Endodermal cell (in vitro differentiated cells): ENCODE measurements at regions not wholly inside any gene's neighbourhood (a gene's known extent, or its start where the extent isn't known, plus 50 kb on each side); places are given as distances from the start of the nearest gene placed in this dataset.

Experiments
- DNase-seq: peaks from one replicate; pipeline ENCODE4 v3.0.0-alpha.2; 2017
- H3K27ac ChIP-seq: 2 replicates; pipeline ENCODE4 v1.5.1; 2013; ENCODE audit warnings: mild to moderate bottlenecking, low read depth, low read length, moderate library complexity
- H3K27me3 ChIP-seq: 2 replicates; pipeline ENCODE4 v1.6.1; 2013; ENCODE audit warnings: mild to moderate bottlenecking, low read length, moderate library complexity; ENCODE audit not compliant: insufficient read depth, control insufficient read depth, poor library complexity, severe bottlenecking
- H3K36me3 ChIP-seq: 2 replicates; pipeline ENCODE4 v1.7.0; 2013; ENCODE audit warnings: mild to moderate bottlenecking, low read length, moderate library complexity; ENCODE audit not compliant: control insufficient read depth, insufficient read depth
- H3K4me1 ChIP-seq: one replicate; pipeline ENCODE4 v1.7.0; 2013; ENCODE audit warnings: low read length; ENCODE audit not compliant: control insufficient read depth, insufficient read depth
- H3K4me3 ChIP-seq: 2 replicates; pipeline ENCODE4 v1.5.1; 2013; ENCODE audit warnings: mild to moderate bottlenecking, low read length, moderate library complexity
- H3K9ac ChIP-seq: 2 replicates; pipeline ENCODE4 v1.6.1; 2013; ENCODE audit warnings: mild to moderate bottlenecking, low read length, moderate library complexity; ENCODE audit not compliant: poor library complexity, severe bottlenecking; ENCODE audit errors: extremely low read depth
- H3K9me3 ChIP-seq: 2 replicates; pipeline ENCODE4 v1.6.1; 2013; ENCODE audit warnings: mild to moderate bottlenecking, low read length, moderate library complexity; ENCODE audit not compliant: control insufficient read depth
- H3K27ac Mint-ChIP-seq: 2 replicates; pipeline ENCODE4 v1.8.0; 2020; ENCODE audit warnings: mixed read lengths
- H3K27me3 Mint-ChIP-seq: 2 replicates; pipeline ENCODE4 v1.8.0; 2021; ENCODE audit warnings: mild to moderate bottlenecking, mixed read lengths; ENCODE audit not compliant: insufficient read depth
- H3K36me3 Mint-ChIP-seq: 2 replicates; pipeline ENCODE4 v1.8.0; 2020; ENCODE audit warnings: low read depth, mixed read lengths
- H3K4me1 Mint-ChIP-seq: 2 replicates; pipeline ENCODE4 v1.8.0; 2020; ENCODE audit warnings: mixed read lengths
- H3K4me3 Mint-ChIP-seq: 2 replicates; pipeline ENCODE4 v1.8.0; 2020; ENCODE audit warnings: mild to moderate bottlenecking, moderate library complexity, mixed read lengths
- H3K9me3 Mint-ChIP-seq: 2 replicates; pipeline ENCODE4 v1.8.0; 2020; ENCODE audit warnings: mild to moderate bottlenecking, mixed read lengths
- WGBS, 2 experiments: methylation state at CpG; one replicate each; pipeline versions ENCODE4 v1.1.5 to v1.1.7; 2013; ENCODE audit warnings: missing lambda C conversion rate in 2 of 2, mixed read lengths in 1 of 2; ENCODE audit not compliant: insufficient coverage in 1 of 2, insufficient read length in 1 of 2; 5-methylcytosine and 5-hydroxymethylcytosine counted together
- TF ChIP-seq, protein P1 (sequence below): fragments of 200-600 bp; sonication (generic); conservative IDR thresholded peaks from 2 replicates; pipeline ENCODE4 v1.5.0; 2021; ENCODE audit warnings: antibody characterized with exemption, mild to moderate bottlenecking

DNA sequence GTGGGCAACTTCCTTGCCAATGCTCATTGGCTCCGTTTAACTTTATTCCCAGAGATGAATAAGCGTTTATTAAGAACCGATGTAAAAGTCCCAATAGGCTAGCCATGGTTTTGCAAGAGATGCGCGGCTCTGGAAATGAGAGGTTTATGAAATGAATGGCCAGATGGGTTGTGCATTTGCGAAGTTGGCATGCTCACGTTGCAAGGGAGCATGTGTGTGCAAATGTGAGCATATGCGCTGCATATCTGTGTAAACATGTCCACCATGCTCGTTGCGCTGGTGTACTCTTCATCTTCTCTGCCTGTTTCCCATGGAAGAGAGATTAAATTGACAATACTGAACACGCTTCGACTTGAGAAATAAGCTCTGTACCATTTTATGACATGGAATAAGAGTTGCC lies 848.6 kb upstream of the RBFOX1 start:
- Histone ChIP-seq H3K36me3 (no peaks in the 10 kb centered on the region), H3K27me3 (peaks cover 67% of the 10 kb centered on the region), H3K4me1 (no peaks in the 10 kb centered on the region), H3K27ac (no peak overlapping the region), H3K9ac (no peak overlapping the region), H3K4me3 (peak overlapping the region; percentile 73), H3K9me3 (no peaks in the 10 kb centered on the region)
- Mint-ChIP-seq H3K9me3 (no peaks in the 10 kb centered on the region), H3K4me1 (peaks cover 4% of the 10 kb centered on the region), H3K36me3 (no peaks in the 10 kb centered on the region), H3K27me3 (peaks cover 52% of the 10 kb centered on the region), H3K4me3 (peak overlapping the region; percentile 52), H3K27ac (no peak overlapping the region)
- no peak for DNase-seq
- TF ChIP-seq, protein P1, sequence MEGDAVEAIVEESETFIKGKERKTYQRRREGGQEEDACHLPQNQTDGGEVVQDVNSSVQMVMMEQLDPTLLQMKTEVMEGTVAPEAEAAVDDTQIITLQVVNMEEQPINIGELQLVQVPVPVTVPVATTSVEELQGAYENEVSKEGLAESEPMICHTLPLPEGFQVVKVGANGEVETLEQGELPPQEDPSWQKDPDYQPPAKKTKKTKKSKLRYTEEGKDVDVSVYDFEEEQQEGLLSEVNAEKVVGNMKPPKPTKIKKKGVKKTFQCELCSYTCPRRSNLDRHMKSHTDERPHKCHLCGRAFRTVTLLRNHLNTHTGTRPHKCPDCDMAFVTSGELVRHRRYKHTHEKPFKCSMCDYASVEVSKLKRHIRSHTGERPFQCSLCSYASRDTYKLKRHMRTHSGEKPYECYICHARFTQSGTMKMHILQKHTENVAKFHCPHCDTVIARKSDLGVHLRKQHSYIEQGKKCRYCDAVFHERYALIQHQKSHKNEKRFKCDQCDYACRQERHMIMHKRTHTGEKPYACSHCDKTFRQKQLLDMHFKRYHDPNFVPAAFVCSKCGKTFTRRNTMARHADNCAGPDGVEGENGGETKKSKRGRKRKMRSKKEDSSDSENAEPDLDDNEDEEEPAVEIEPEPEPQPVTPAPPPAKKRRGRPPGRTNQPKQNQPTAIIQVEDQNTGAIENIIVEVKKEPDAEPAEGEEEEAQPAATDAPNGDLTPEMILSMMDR, result no peak
- WGBS, 2 experiments, result 76 to 84% methylated on average over 12 of the region's 12 CpGs

DNA sequence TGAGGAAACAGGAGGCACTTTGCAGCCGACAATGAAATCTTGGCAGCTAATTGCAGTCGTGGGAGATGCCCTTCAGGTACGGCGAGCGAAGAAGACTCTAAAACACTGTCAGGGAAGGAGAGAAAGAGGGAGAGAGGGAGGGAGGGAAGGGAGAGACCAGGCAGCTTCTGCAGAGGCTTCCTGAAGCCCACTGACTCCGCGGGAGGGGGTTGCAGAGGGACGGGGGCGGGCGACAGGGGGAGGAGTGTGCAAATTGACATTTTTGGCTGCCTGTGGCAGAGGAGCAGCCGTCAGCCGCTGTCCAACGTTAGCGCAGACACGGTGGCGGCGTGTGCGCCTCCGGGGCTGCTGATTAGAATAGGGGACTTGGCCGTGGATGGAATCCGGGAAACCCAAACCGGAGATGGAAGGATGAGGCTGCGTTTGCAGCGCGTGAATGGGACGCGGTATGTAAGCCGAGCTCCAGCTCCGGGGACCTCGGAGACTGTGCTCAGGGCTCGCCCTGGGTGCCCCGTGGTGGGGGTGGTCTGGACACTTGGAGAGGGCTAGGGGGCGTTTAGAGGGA lies 849.1 kb upstream of the RBFOX1 start:
- H3K4me1 ChIP-seq, result no peaks in the 10 kb centered on the region
- Mint-ChIP-seq H3K4me3 (peak overlapping the region; percentile 52), H3K9me3 (no peaks in the 10 kb centered on the region), H3K27ac (no peak overlapping the region), H3K27me3 (peaks cover 57% of the 10 kb centered on the region), H3K4me1 (peaks cover 4% of the 10 kb centered on the region), H3K36me3 (no peaks in the 10 kb centered on the region)
- H3K4me3 ChIP-seq, result peak overlapping the region; percentile 73
- H3K27ac ChIP-seq, result no peak overlapping the region
- H3K36me3 ChIP-seq, result no peaks in the 10 kb centered on the region
- peaks cover 72% of the 10 kb centered on the region for H3K27me3 ChIP-seq
- WGBS, 2 experiments, result 13 to 16% methylated on average over 3 to 33 of the region's 33 CpGs
- H3K9me3 ChIP-seq, result no peaks in the 10 kb centered on the region
- TF ChIP-seq, protein P1, result no peak
- H3K9ac ChIP-seq, result no peak overlapping the region
- peak; percentile 86 for DNase-seq

DNA sequence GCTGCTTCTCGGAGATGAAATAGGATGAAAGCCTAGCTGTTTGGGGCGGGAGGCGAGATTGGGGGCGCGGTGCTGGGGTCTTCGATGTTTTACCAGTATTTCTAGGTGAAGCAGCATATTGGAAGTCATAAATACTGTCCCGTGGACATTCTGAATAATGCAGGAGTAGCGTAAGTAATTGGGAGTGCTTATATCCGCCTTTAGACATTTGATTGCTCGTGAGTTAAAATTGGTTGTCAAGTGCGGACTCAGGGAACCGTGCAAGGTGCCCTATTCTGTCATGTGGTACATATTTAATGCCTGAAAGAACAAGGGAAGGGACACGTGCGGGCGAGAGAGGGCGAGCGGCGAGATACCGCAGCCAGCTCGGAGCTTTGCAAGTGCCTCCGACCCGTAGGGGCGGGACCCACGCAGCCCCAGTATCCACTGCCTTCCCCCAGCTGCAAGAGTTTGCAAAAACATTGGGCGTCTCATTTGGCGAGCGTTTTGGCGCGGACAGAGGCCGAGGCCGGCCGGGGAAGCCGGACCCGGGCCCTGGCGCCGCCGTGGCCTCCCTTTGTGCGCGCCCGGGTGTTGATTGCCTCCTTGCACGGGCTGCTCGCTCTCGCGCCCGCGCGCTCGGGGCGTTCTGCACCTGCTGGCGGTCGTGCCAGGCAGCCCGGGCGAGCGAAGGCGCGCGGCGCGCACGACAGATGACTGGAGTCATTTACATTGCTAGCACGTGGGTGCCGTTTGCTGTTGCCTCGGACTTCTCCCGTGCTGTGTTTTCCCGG lies 849.8 kb upstream of the RBFOX1 start:
- DNase-seq, result no peak
- WGBS, 2 experiments, result 77 to 89% methylated on average over 37 to 65 of the region's 65 CpGs
- Histone ChIP-seq H3K4me3 (no peak overlapping the region), H3K9me3 (no peaks in the 10 kb centered on the region), H3K4me1 (no peaks in the 10 kb centered on the region), H3K27me3 (peaks cover 74% of the 10 kb centered on the region), H3K27ac (no peak overlapping the region), H3K36me3 (no peaks in the 10 kb centered on the region), H3K9ac (no peak overlapping the region)
- H3K4me1 Mint-ChIP-seq, result peaks cover 4% of the 10 kb centered on the region
- H3K4me3 Mint-ChIP-seq, result peak overlapping the region; percentile 52
- no peak overlapping the region for H3K27ac Mint-ChIP-seq
- TF ChIP-seq, protein P1, result no peak
- peaks cover 60% of the 10 kb centered on the region for H3K27me3 Mint-ChIP-seq
- no peaks in the 10 kb centered on the region for H3K36me3 Mint-ChIP-seq
- H3K9me3 Mint-ChIP-seq, result no peaks in the 10 kb centered on the region
